ENCODE measurements at regions not wholly inside any gene's neighbourhood (a gene's known extent, or its start where the extent isn't known, plus 50 kb on each side); places are given as distances from the start of the nearest gene placed in this dataset.

GRCh38 chr14:84760489-84761126 is 769.3 kb upstream of the FLRT2 start:
- no peaks in the 10 kb centered on the region for H3K27me3 ChIP-seq (ENCODE audit: control insufficient read depth, insufficient read depth, low read length)
- H3K4me3 ChIP-seq (ENCODE audit: low read depth, low read length), result no peak overlapping the region
- no peak for TF ChIP-seq CTCF (IDR thresholded peaks at IDR 0.05; ENCODE audit: insufficient read depth, low read length, poor library complexity, severe bottlenecking)
- DNase-seq (ENCODE audit: low read depth), result no peak
- no peaks in the 10 kb centered on the region for H3K36me3 ChIP-seq (ENCODE audit: control insufficient read depth, insufficient read depth, low read length)

GRCh38 chr14:84767434-84767833 is 762.5 kb upstream of the FLRT2 start:
- Histone ChIP-seq H3K4me3 (ENCODE audit: low read depth, low read length) (no peak overlapping the region), H3K27me3 (ENCODE audit: control insufficient read depth, insufficient read depth, low read length) (no peaks in the 10 kb centered on the region), H3K36me3 (ENCODE audit: control insufficient read depth, insufficient read depth, low read length) (no peaks in the 10 kb centered on the region)
- no peak for TF ChIP-seq CTCF (IDR thresholded peaks at IDR 0.05; ENCODE audit: insufficient read depth, low read length, poor library complexity, severe bottlenecking)
- no peak for DNase-seq (ENCODE audit: low read depth)

GRCh38 chr14:84770030-84770429 is 759.9 kb upstream of the FLRT2 start:
- no peak for DNase-seq (ENCODE audit: low read depth)
- H3K4me3 ChIP-seq (ENCODE audit: low read depth, low read length), result no peak overlapping the region
- no peaks in the 10 kb centered on the region for H3K27me3 ChIP-seq (ENCODE audit: control insufficient read depth, insufficient read depth, low read length)
- TF ChIP-seq CTCF (IDR thresholded peaks at IDR 0.05; ENCODE audit: insufficient read depth, low read length, poor library complexity, severe bottlenecking), result no peak
- H3K36me3 ChIP-seq (ENCODE audit: control insufficient read depth, insufficient read depth, low read length), result no peaks in the 10 kb centered on the region

GRCh38 chr14:84777356-84777755 is 752.6 kb upstream of the FLRT2 start:
- no peak overlapping the region for H3K4me3 ChIP-seq (ENCODE audit: low read depth, low read length)
- no peaks in the 10 kb centered on the region for H3K27me3 ChIP-seq (ENCODE audit: control insufficient read depth, insufficient read depth, low read length)
- H3K36me3 ChIP-seq (ENCODE audit: control insufficient read depth, insufficient read depth, low read length), result no peaks in the 10 kb centered on the region
- no peak for TF ChIP-seq CTCF (IDR thresholded peaks at IDR 0.05; ENCODE audit: insufficient read depth, low read length, poor library complexity, severe bottlenecking)
- DNase-seq (ENCODE audit: low read depth), result no peak

GRCh38 chr14:84782902-84783301 is 747.0 kb upstream of the FLRT2 start:
- no peak for DNase-seq (ENCODE audit: low read depth)
- no peak for TF ChIP-seq CTCF (IDR thresholded peaks at IDR 0.05; ENCODE audit: insufficient read depth, low read length, poor library complexity, severe bottlenecking)
- no peak overlapping the region for H3K4me3 ChIP-seq (ENCODE audit: low read depth, low read length)
- no peaks in the 10 kb centered on the region for H3K36me3 ChIP-seq (ENCODE audit: control insufficient read depth, insufficient read depth, low read length)
- no peaks in the 10 kb centered on the region for H3K27me3 ChIP-seq (ENCODE audit: control insufficient read depth, insufficient read depth, low read length)

GRCh38 chr14:84783511-84783910 is 746.4 kb upstream of the FLRT2 start:
- H3K4me3 ChIP-seq (ENCODE audit: low read depth, low read length), result no peak overlapping the region
- DNase-seq (ENCODE audit: low read depth), result no peak
- H3K36me3 ChIP-seq (ENCODE audit: control insufficient read depth, insufficient read depth, low read length), result no peaks in the 10 kb centered on the region
- no peaks in the 10 kb centered on the region for H3K27me3 ChIP-seq (ENCODE audit: control insufficient read depth, insufficient read depth, low read length)
- TF ChIP-seq CTCF (IDR thresholded peaks at IDR 0.05; ENCODE audit: insufficient read depth, low read length, poor library complexity, severe bottlenecking), result no peak

Data from kidney epithelial cell (primary cell).